ENCODE measurements at regions not wholly inside any gene's neighbourhood (a gene's known extent, or its start where the extent isn't known, plus 50 kb on each side); places are given as distances from the start of the nearest gene placed in this dataset.

- TF ChIP-seq CTCF (IDR thresholded peaks at IDR 0.05; ENCODE audit: control insufficient read depth, insufficient read depth, low read depth, low read length, missing control alignments): no peak
- H3K4me3 ChIP-seq (ENCODE audit: control insufficient read depth, low read depth, low read length): no peak overlapping the region
- no peak for DNase-seq (ENCODE audit: low read depth)
These were observed 91.3 kb upstream of the TNFAIP3 start for GRCh38 chr6:137775720-137776119.

- no peak for TF ChIP-seq CTCF (IDR thresholded peaks at IDR 0.05; ENCODE audit: control insufficient read depth, insufficient read depth, low read depth, low read length, missing control alignments)
- H3K4me3 ChIP-seq (ENCODE audit: control insufficient read depth, low read depth, low read length): no peak overlapping the region
- no peak for DNase-seq (ENCODE audit: low read depth)
These were observed 90.8 kb upstream of the TNFAIP3 start for GRCh38 chr6:137776256-137776655.

- TF ChIP-seq CTCF (IDR thresholded peaks at IDR 0.05; ENCODE audit: control insufficient read depth, insufficient read depth, low read depth, low read length, missing control alignments): no peak
- no peak overlapping the region for H3K4me3 ChIP-seq (ENCODE audit: control insufficient read depth, low read depth, low read length)
- DNase-seq (ENCODE audit: low read depth): no peak
These were observed 90.0 kb upstream of the TNFAIP3 start for GRCh38 chr6:137776786-137777686.

- TF ChIP-seq CTCF (IDR thresholded peaks at IDR 0.05; ENCODE audit: control insufficient read depth, insufficient read depth, low read depth, low read length, missing control alignments): no peak
- no peak for DNase-seq (ENCODE audit: low read depth)
- H3K4me3 ChIP-seq (ENCODE audit: control insufficient read depth, low read depth, low read length): no peak overlapping the region
These were observed 89.4 kb upstream of the TNFAIP3 start for GRCh38 chr6:137777687-137778075.

GRCh38 chr6:137779982-137780381 lies 87.1 kb upstream of the TNFAIP3 start:
- TF ChIP-seq CTCF (IDR thresholded peaks at IDR 0.05; ENCODE audit: control insufficient read depth, insufficient read depth, low read depth, low read length, missing control alignments): no peak
- H3K4me3 ChIP-seq (ENCODE audit: control insufficient read depth, low read depth, low read length): no peak overlapping the region
- DNase-seq (ENCODE audit: low read depth): no peak

- H3K4me3 ChIP-seq (ENCODE audit: control insufficient read depth, low read depth, low read length): no peak overlapping the region
- no peak for DNase-seq (ENCODE audit: low read depth)
- no peak for TF ChIP-seq CTCF (IDR thresholded peaks at IDR 0.05; ENCODE audit: control insufficient read depth, insufficient read depth, low read depth, low read length, missing control alignments)
These were observed 86.5 kb upstream of the TNFAIP3 start for GRCh38 chr6:137780447-137781034.
